Activated CD4-positive, CD25-positive, alpha-beta regulatory T cell treated with anti-CD3 and anti-CD28 coated beads, Interleukin-2, amount 50 U/mL, for 16 hours (primary cell): ENCODE measurements at regions not wholly inside any gene's neighbourhood (a gene's known extent, or its start where the extent isn't known, plus 50 kb on each side); places are given as distances from the start of the nearest gene placed in this dataset.
"Not testable (repeated sequence)": the region's sequence is repeated elsewhere in the genome, so short reads cannot be mapped to it uniquely, and the experiment has no call there.

Source experiments
- DNase-seq: peaks from one replicate; pipeline ENCODE4 v3.0.0-alpha.2; 2020; ENCODE audit warnings: low read depth, low spot score

GRCh38 chr13:31607531-31607930 is 131.8 kb upstream of the RXFP2 start:
- DNase-seq, result not testable (repeated sequence)

- not testable (repeated sequence) for DNase-seq
Observed at GRCh38 chr13:31608780-31609179, 130.5 kb upstream of the RXFP2 start.

DNA sequence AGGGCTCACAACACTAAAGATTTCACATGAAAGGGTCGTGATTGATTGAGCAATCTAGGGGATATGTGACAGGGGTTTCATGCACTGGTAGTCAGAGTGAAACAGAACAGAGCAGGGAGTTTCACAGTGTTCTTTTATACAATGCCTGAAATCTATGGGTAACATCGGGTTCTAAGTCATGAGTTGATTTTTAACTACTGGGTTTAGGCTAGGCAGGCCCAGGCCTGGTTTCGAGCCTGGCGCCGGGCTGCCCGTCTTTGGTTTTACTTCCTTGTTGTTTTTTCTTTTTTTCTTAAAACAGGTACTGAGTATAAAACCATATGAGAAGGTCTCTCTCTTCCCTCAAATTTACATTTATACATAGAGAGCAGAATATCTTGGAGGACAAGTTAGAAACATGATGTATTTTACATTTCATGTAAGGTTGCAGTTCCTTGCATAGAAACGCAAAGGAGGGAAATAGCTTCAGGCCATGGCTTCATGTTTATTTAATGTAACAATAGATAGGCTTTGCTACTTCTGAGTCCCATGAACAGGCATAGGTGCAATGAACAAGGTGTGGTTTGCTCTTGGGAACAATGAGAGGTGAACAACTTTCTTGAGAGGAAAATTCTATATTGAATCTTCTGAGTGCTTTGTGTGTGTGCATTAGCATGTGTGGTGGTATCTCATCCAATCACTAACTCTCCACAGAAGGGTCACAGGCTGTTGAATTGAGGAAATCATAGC is 128.9 kb upstream of the RXFP2 start:
- no peak for DNase-seq

GRCh38 chr13:31611214-31611613 is 128.1 kb upstream of the RXFP2 start:
- DNase-seq, result no peak

DNA sequence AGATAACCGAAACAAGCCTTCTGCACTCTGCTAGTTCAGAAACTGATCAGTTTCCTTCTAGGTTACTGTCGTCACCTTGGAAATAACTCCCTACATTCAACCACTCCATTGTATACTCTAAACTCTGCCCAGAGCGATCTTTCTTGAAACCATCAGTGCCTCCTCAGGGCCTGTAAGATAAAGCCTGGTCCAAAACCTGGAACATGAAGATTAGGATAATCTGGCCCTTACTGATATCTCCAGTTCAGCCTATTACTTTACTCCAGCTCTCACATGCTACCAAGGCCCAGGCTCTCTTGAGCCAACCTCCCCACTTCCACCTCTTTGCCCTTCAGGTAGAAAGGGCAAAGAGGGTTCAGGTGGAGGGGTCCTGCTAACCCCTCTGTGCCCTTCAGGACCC is 125.3 kb upstream of the RXFP2 start:
- DNase-seq, result no peak

- DNase-seq, result no peak
Observed at GRCh38 chr13:31614704-31615103, 124.6 kb upstream of the RXFP2 start.

- DNase-seq, result no peak
Observed at GRCh38 chr13:31625115-31625514, 114.2 kb upstream of the RXFP2 start.

- no peak for DNase-seq
Observed at GRCh38 chr13:31627097-31627845, 112.1 kb upstream of the RXFP2 start.

DNA sequence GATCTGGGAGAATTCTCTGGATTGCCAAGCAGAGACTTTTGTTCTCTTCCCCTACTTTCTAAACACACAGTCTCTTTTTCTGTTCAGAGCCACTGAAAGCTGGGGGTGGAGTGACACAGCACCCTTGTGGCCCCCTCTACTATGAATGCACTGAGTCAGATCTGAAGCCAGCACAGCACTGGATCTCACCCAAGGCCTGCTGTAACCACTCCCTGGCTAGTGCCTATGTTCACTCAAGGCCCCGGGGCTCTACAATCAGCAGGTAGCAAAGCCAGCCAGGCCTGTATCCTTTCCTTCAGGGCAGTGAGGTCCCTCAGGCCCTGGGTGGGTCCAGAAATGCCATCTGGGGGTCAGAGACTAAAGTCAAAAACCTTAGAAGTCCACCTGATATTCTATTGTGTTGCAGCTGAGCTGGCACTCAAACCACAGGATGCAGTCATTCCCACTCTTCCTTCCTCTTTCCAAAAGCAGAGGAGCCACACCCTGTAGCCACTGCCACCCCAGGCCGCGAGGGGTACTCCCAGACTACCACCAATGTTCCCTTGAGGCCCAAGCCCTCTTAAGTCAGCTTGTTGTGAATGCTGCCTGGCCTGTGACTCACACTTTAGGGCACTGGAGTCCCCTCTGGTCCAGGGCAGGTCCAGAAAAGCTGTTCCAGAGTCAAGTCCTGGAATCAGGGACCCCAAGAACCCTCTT is 110.1 kb upstream of the RXFP2 start:
- no peak for DNase-seq

DNA sequence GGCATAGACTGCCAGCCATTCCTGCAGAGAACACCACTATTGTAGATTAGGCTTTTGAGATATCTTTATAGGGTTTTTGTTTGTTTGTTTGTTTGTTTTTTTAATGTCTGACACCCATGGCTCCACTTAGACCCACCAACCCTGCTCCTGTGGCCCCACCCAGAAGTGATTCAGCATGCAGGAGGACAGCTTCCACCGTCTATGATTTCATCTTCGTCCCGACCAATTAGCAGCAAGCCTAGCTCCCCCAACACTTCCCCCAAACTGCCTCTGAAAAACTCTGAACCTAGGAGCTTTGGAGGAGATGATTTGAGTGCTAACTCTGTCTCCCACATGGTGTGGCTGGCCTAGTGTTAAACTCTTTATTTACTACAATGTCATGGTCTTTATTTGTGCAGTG is 108.3 kb upstream of the RXFP2 start:
- DNase-seq, result no peak

DNA sequence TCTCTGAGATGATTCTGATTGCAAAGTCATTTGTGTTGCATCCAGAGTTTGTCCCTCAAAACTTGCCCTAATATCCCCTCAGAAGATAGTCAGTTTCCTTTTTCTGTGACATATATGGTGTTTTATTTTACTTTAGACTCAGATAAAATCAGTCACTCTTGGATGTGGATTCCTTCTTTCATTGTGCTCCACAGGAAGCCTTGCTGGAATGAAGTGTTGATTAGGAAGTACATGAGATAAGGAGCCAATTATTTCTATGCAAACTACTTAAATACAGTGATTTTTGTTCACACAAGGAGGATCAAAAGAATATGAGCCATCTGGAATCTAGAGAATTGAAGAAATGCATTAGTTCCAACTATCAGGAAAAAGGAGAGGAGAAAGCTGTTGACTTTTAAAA is 107.6 kb upstream of the RXFP2 start:
- no peak for DNase-seq

DNA sequence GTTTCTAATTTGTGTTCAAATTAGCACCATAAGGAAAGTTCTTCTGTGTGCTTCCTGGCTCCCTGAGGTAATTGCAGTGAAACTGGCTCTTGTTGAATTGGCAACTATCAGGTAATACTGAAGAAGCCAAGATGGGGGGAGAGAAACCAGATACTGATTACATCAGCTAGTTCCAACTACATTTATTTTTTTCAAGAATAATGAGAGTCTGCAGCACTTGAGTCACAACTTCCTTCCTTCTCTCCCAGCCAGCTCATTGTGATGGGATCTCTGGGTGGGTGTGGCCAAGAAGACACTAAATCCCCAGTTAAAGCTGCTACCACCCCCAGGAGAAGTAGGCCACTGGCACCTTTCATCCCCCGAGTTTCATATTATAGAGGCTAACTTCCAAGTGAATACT is 100.7 kb upstream of the RXFP2 start:
- DNase-seq, result no peak

DNA sequence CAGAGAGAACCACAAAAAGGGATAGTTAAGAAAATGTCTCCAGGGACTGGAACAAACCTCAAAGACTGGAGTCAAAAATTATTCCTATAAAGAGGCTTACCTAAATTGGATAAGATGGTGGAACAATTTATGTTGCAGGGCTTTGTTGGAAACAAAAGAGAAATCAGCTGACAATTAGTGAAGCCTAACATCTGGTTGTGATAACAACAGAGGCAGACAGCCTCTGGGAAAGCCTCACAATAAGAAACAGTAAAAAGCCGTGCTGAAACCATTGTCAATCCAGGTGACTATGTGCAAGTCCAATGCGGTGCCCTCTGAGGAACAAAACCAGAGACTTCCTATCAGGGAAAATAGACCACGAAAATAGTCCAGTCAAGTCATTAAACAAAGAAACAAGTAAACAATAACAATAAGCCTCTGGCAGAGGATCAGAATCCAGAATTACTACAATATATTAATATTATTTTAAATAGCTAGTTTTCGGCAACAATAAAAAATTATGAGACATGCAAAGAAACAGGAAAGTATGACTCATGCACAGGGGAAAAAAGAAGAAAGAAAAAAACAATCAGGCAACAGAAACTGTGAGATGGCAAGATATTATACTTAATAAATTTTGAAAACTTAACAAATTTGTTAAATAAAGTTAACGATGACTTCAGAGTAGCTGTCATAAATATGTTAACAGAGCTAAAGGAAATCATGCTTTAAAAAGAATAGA is 99.7 kb upstream of the RXFP2 start:
- DNase-seq, result no peak

DNA sequence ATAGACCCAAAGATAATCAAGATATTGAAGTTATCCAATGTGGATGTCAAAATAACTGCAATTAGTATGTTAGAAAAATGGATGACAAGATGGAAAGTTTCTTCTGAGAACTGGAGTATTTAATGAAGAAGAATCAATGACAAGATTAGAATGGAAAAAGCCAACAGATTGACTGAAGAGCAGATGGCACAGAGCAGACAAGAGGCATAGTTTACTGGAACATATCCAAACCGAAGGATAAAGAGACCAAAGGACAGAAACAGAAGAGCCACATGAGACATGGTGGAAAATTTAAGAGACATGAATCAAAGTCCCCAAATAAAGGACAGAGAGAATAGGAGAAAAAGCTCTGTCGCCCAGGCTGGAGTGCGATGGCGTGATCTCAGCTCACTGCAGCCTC is 89.6 kb upstream of the RXFP2 start:
- DNase-seq, result no peak

- DNase-seq, result no peak
Observed at GRCh38 chr13:31653730-31654129, 85.6 kb upstream of the RXFP2 start.

- no peak for DNase-seq
Observed at GRCh38 chr13:31663880-31664585, 75.3 kb upstream of the RXFP2 start.

DNA sequence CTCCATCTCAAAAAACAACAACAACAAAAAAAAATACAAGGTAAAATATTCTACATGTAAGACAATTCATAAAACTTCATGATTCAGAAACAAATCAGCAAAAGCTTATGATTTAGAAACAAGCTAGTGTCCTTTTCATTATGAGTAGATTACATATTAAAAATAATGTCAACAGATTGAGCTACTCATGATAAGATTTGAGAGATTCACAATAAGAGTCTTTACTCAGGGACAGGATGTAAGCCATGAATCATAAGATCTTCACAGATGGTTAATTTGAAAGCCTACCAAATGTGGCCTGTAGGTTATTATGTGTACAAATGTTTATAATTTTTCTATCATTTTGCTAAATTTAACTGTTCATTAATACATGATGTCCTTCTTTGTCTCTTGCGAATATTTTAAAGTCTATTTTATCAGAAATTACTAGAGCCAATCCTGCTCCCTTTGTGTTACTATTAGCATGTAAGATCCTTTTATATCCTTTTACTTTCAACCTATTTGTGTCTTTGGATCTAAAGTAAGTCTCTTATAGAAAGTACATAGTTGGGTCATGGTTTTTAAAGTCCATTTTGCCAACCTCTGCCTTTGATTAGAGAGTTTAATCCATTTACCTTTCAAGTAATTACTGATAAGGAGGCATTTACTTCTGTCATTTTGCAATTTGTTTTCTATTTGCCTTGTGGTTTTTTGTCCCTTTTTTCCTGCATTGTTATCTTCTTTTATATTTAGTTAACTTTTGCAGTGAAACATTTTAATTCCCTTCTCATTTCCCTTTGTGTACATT is 68.3 kb upstream of the RXFP2 start:
- no peak for DNase-seq

- no peak for DNase-seq
Observed at GRCh38 chr13:31674051-31674450, 65.3 kb upstream of the RXFP2 start.

GRCh38 chr13:31675440-31675953 is 63.8 kb upstream of the RXFP2 start:
- DNase-seq, result no peak

GRCh38 chr13:31681133-31681532 is 58.2 kb upstream of the RXFP2 start:
- no peak for DNase-seq
